GM23248 (cell line): ENCODE measurements at regions not wholly inside any gene's neighbourhood (a gene's known extent, or its start where the extent isn't known, plus 50 kb on each side); places are given as distances from the start of the nearest gene placed in this dataset.

ENCODE experiments used
- DNase-seq: peaks from one replicate; pipeline ENCODE4 v3.0.0-alpha.2; 2015
- H2AFZ ChIP-seq: fragments of 200-600 bp; sonication (generic); 2 replicates; pipeline ENCODE4 v1.6.1; 2016; ENCODE audit warnings: antibody characterized with exemption
- H3F3A ChIP-seq: fragments of 200-600 bp; sonication (generic); 2 replicates; pipeline ENCODE4 v1.6.1; 2016; ENCODE audit warnings: mild to moderate bottlenecking, antibody characterized with exemption, mixed run types; ENCODE audit not compliant: insufficient read depth
- H3K27ac ChIP-seq: fragments of 200-600 bp; sonication (generic); 2 replicates; pipeline ENCODE4 v1.5.1; 2016; ENCODE audit warnings: mild to moderate bottlenecking
- H3K27me3 ChIP-seq: fragments of 200-600 bp; sonication (generic); replicated peaks from 2 replicates; pipeline ENCODE4 v1.6.1; 2016; ENCODE audit warnings: mild to moderate bottlenecking; ENCODE audit not compliant: insufficient read depth
- H3K36me3 ChIP-seq: fragments of 200-600 bp; sonication (generic); 2 replicates; pipeline ENCODE4 v1.6.1; 2016; ENCODE audit warnings: low read depth, mild to moderate bottlenecking
- H3K4me1 ChIP-seq: fragments of 200-600 bp; sonication (generic); 2 replicates; pipeline ENCODE4 v1.6.1; 2016; ENCODE audit warnings: mild to moderate bottlenecking; ENCODE audit not compliant: insufficient read depth
- H3K4me2 ChIP-seq: fragments of 200-600 bp; sonication (generic); one replicate; pipeline ENCODE4 v1.6.1; 2016; ENCODE audit warnings: mild to moderate bottlenecking; ENCODE audit not compliant: unreplicated experiment
- H3K4me3 ChIP-seq: fragments of 200-600 bp; sonication (generic); 2 replicates; pipeline ENCODE4 v1.5.1; 2016; ENCODE audit warnings: mild to moderate bottlenecking
- H3K79me2 ChIP-seq: fragments of 200-600 bp; sonication (generic); 2 replicates; pipeline ENCODE4 v1.6.1; 2016; ENCODE audit warnings: mild to moderate bottlenecking; ENCODE audit not compliant: insufficient read depth
- H3K9ac ChIP-seq: fragments of 200-600 bp; sonication (generic); 2 replicates; pipeline ENCODE4 v1.6.1; 2016; ENCODE audit warnings: mild to moderate bottlenecking
- H3K9me2 ChIP-seq: fragments of 200-600 bp; sonication (generic); 2 replicates; pipeline ENCODE4 v1.6.1; 2016; ENCODE audit warnings: mixed run types, mild to moderate bottlenecking, moderate library complexity; ENCODE audit not compliant: insufficient read depth
- H3K9me3 ChIP-seq: fragments of 200-600 bp; sonication (generic); one replicate; pipeline ENCODE4 v1.6.1; 2017; ENCODE audit warnings: low read depth
- H4K20me1 ChIP-seq: fragments of 200-600 bp; sonication (generic); 2 replicates; pipeline ENCODE4 v1.6.0; 2016; ENCODE audit not compliant: insufficient read depth
- EZH2 ChIP-seq: fragments of 200-600 bp; sonication (generic); IDR thresholded peaks from 2 replicates; pipeline ENCODE4 v1.6.1; 2018; ENCODE audit warnings: antibody characterized with exemption, mild to moderate bottlenecking; ENCODE audit not compliant: insufficient read depth, poor library complexity, severe bottlenecking
- EZH2phosphoT487 ChIP-seq: fragments of 200-600 bp; sonication (generic); IDR thresholded peaks from 2 replicates; pipeline ENCODE4 v1.6.1; 2018; ENCODE audit warnings: antibody characterized with exemption, moderate library complexity, mild to moderate bottlenecking, low read depth; ENCODE audit not compliant: insufficient read depth
- WGBS, 2 experiments: methylation state at CpG; one replicate each; pipeline ENCODE4 v1.1.6; 2015 to 2017; ENCODE audit warnings: low lambda C conversion rate in 2 of 2, low coverage in 1 of 2; ENCODE audit errors: missing lambda C conversion rate in 2 of 2; 5-methylcytosine and 5-hydroxymethylcytosine counted together
- in situ Hi-C: fragments of 300-500 bp; cut with MboI; formaldehyde crosslinking; loops from 2 replicates; pipeline ENCODE4 v1.15.0; 2020

DNA sequence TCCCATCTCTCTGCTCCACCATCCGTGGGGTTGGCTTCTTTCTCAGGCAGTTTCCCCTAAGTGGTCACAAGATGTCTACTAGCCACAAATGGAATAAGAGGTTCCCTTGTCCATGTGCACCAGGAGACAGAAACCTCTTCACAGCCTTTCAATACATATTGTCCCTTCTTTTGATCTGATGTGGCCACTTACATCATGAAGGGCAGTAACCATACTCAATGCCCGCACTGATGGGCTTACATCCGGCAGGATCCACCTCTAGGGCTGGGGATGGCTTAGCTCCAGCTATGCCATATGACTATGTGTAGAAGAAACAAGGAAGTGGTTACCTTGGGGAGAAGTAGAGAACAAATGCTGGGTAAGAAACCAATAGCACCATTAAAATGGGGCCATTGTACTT is 64.4 kb downstream of the PLEKHG1 start:
- H3K36me3 ChIP-seq = no peaks in the 10 kb centered on the region
- H4K20me1 ChIP-seq = no peaks in the 10 kb centered on the region
- no peaks in the 10 kb centered on the region; the same call in 1 of the 2 replicates for H3K27me3 ChIP-seq
- H3F3A ChIP-seq = no peaks in the 10 kb centered on the region
- H3K9me3 ChIP-seq = no peaks in the 10 kb centered on the region
- 53 to 60% methylated on average over 3 of the region's 3 CpGs for WGBS, 2 experiments
- H3K4me2 ChIP-seq = no peak overlapping the region
- H3K79me2 ChIP-seq = no peaks in the 10 kb centered on the region
- TF ChIP-seq EZH2 = no peak
- TF ChIP-seq EZH2phosphoT487 = no peak
- no peak overlapping the region for H3K4me3 ChIP-seq
- no peaks in the 10 kb centered on the region for H3K9me2 ChIP-seq
- H3K4me1 ChIP-seq = 0 out of 2 replicates have a peak, but pooled peaks cover 12% of the 10 kb centered on the region
- H3K9ac ChIP-seq = no peak overlapping the region
- H2AFZ ChIP-seq = no peak overlapping the region
- H3K27ac ChIP-seq = no peak overlapping the region
- in situ Hi-C loops = no loop called here
- DNase-seq = no peak

DNA sequence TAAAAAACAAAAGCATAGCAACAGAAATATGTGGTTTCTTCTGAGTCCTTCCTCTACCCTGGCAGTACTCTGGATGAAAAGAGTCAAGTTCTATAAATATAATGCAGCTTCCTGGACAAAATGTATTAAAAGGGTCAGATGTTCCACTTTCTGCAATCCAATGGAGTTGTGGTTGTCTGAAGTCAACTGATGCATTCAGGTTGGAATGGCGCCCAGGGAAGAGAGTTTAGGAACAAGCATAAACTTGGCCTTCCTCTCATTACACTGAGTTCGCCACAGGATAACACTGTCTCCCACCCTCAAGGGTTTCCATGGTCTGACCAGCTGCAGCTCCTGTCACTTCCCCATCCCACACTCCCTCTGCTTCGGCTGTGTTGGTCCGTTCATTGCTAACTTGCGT is 66.4 kb downstream of the PLEKHG1 start:
- DNase-seq = no peak
- no peak overlapping the region for H3K4me2 ChIP-seq

DNA sequence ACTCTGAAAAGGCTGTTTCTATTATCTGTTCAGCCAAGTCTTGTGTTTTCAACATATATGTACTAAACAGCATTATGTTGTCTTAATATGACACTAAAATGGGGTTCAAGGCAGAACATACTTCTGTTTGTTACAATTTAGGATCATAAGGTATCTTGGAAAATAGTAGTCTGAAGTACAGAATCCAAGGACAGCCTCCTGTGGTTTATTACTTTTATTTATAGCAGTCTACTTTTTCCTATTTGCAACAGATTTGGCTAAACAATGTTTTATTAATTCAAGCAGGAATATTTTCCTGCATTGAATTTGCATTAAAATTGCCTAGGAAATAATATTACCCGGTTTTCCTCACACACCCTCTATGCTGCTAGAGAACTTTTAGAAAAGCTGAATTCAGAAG is 67.7 kb downstream of the PLEKHG1 start:
- Histone ChIP-seq H3K4me3 (no peak overlapping the region), H3K36me3 (no peaks in the 10 kb centered on the region), H3K4me2 (no peak overlapping the region), H4K20me1 (no peaks in the 10 kb centered on the region), H3K4me1 (0 out of 2 replicates have a peak, but pooled peaks cover 12% of the 10 kb centered on the region), H3K9me2 (no peaks in the 10 kb centered on the region), H3K27me3 (no peaks in the 10 kb centered on the region; the same call in 1 of the 2 replicates), H3K27ac (no peak overlapping the region), H2AFZ (no peak overlapping the region), H3F3A (no peaks in the 10 kb centered on the region), H3K9me3 (no peaks in the 10 kb centered on the region), H3K9ac (no peak overlapping the region), H3K79me2 (no peaks in the 10 kb centered on the region)
- WGBS, 2 experiments = 41 to 47% methylated on average over 1 of the region's 1 CpG
- in situ Hi-C loops = no loop called here
- no peak for DNase-seq
- TF ChIP-seq EZH2phosphoT487 (no peak), EZH2 (no peak)

More for the DNA sequence above, 66.4 kb downstream of the PLEKHG1 start:
- WGBS, 2 experiments = 69 to 71% methylated on average over 5 of the region's 5 CpGs
- H2AFZ ChIP-seq = no peak overlapping the region
- H3F3A ChIP-seq = no peaks in the 10 kb centered on the region
- H4K20me1 ChIP-seq = no peaks in the 10 kb centered on the region
- H3K9me2 ChIP-seq = no peaks in the 10 kb centered on the region
- H3K9me3 ChIP-seq = no peaks in the 10 kb centered on the region
- 0 out of 2 replicates have a peak, but pooled peaks cover 12% of the 10 kb centered on the region for H3K4me1 ChIP-seq
- no peaks in the 10 kb centered on the region for H3K79me2 ChIP-seq
- no peaks in the 10 kb centered on the region; the same call in 1 of the 2 replicates for H3K27me3 ChIP-seq
- no peak overlapping the region for H3K9ac ChIP-seq
- in situ Hi-C loops = no loop called here
- TF ChIP-seq EZH2 = no peak
- no peak for TF ChIP-seq EZH2phosphoT487
- H3K27ac ChIP-seq = no peak overlapping the region
- no peak overlapping the region for H3K4me3 ChIP-seq
- no peaks in the 10 kb centered on the region for H3K36me3 ChIP-seq

DNA sequence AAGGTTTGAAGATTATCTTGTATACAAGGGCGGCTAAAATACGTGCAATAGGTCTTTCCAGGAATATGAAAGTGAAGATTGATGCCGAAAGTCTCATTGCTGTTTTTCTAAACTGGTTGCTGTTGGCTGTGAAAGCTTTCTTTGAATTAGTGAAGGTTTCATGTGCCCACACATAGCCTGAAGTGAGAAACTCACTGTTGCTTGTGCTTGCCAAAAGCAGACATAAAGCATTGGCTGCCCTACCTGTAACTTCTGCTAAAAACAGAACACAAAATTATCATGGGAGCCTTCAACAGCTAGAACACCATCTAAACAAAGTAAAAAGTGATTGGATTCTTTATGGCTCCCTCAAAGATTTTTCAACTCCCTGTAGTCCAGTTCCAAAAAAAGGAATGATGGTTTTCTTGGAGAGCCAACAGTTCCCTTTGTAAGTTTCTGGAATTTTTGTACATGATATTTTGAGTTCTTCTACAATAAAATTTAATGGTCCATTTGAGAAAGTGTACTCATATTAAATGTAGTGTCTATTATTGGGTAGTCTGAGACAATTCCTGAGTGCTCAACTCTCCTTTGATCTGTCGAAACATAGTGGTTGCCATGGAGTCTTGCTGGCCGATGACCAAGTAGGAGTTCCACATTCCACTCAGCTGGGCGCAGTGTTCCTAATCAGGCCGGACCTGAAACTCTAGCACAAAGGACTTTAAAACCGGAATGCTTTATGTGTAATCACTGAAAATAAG is 68.5 kb downstream of the PLEKHG1 start:
- Histone ChIP-seq H3K9ac (no peak overlapping the region), H3K9me2 (no peaks in the 10 kb centered on the region), H3K4me2 (peak overlapping the region; percentile 27), H3K9me3 (no peaks in the 10 kb centered on the region), H2AFZ (no peak overlapping the region), H3K27ac (no peak overlapping the region), H3F3A (no peaks in the 10 kb centered on the region), H3K79me2 (no peaks in the 10 kb centered on the region), H3K4me1 (0 out of 2 replicates have a peak, but pooled peaks cover 12% of the 10 kb centered on the region), H3K4me3 (no peak overlapping the region), H3K27me3 (no peaks in the 10 kb centered on the region; the same call in 1 of the 2 replicates), H4K20me1 (no peaks in the 10 kb centered on the region), H3K36me3 (no peaks in the 10 kb centered on the region)
- in situ Hi-C loops = no loop called here
- DNase-seq = peak; percentile 79
- 9 to 15% methylated on average over 8 of the region's 8 CpGs for WGBS, 2 experiments
- TF ChIP-seq EZH2 (no peak), EZH2phosphoT487 (no peak)
